ENCODE measurements at regions not wholly inside any gene's neighbourhood (a gene's known extent, or its start where the extent isn't known, plus 50 kb on each side); places are given as distances from the start of the nearest gene placed in this dataset.

- no peak for TF ChIP-seq CTCF (IDR thresholded peaks at IDR 0.05; ENCODE audit: borderline replicate concordance)
- Histone ChIP-seq H3K4me3 (no peak overlapping the region), H3K9me3 (replicated peaks) (no peaks in the 10 kb centered on the region), H3K27me3 (ENCODE audit: low read depth) (no peaks in the 10 kb centered on the region), H3K36me3 (no peaks in the 10 kb centered on the region), H3K27ac (replicated peaks) (no peak overlapping the region), H3K4me1 (no peaks in the 10 kb centered on the region)
- DNase-seq: no peak
- intact Hi-C loops (cut with micrococcal nuclease): no loop called here
These were observed 161.7 kb upstream of the UBE2E1 start for GRCh38 chr3:23644099-23644498.

GRCh38 chr3:23644676-23645075 is 161.1 kb upstream of the UBE2E1 start:
- intact Hi-C loops (cut with micrococcal nuclease): no loop called here
- Histone ChIP-seq H3K36me3 (no peaks in the 10 kb centered on the region), H3K4me3 (no peak overlapping the region), H3K27me3 (ENCODE audit: low read depth) (no peaks in the 10 kb centered on the region), H3K9me3 (replicated peaks) (no peaks in the 10 kb centered on the region), H3K27ac (replicated peaks) (no peak overlapping the region), H3K4me1 (no peaks in the 10 kb centered on the region)
- no peak for TF ChIP-seq CTCF (IDR thresholded peaks at IDR 0.05; ENCODE audit: borderline replicate concordance)
- no peak for DNase-seq

GRCh38 chr3:23645533-23646183 is 160.1 kb upstream of the UBE2E1 start:
- peaks cover 4% of the 10 kb centered on the region for H3K4me1 ChIP-seq
- H3K27ac ChIP-seq (replicated peaks): no peak overlapping the region
- H3K36me3 ChIP-seq: no peaks in the 10 kb centered on the region
- no peak for DNase-seq
- TF ChIP-seq CTCF (IDR thresholded peaks at IDR 0.05; ENCODE audit: borderline replicate concordance): no peak
- H3K4me3 ChIP-seq: no peak overlapping the region
- H3K9me3 ChIP-seq (replicated peaks): no peaks in the 10 kb centered on the region
- no peaks in the 10 kb centered on the region for H3K27me3 ChIP-seq (ENCODE audit: low read depth)
- intact Hi-C loops (cut with micrococcal nuclease): no loop called here

GRCh38 chr3:23646184-23646920 is 159.4 kb upstream of the UBE2E1 start:
- Histone ChIP-seq H3K27me3 (ENCODE audit: low read depth) (no peaks in the 10 kb centered on the region), H3K4me3 (no peak overlapping the region), H3K36me3 (no peaks in the 10 kb centered on the region), H3K27ac (replicated peaks) (no peak overlapping the region), H3K9me3 (replicated peaks) (no peaks in the 10 kb centered on the region), H3K4me1 (peaks cover 7% of the 10 kb centered on the region)
- intact Hi-C loops (cut with micrococcal nuclease): no loop called here
- TF ChIP-seq CTCF (IDR thresholded peaks at IDR 0.05; ENCODE audit: borderline replicate concordance): no peak
- no peak for DNase-seq

- TF ChIP-seq CTCF (IDR thresholded peaks at IDR 0.05; ENCODE audit: borderline replicate concordance): no peak
- H3K36me3 ChIP-seq: no peaks in the 10 kb centered on the region
- no peak overlapping the region for H3K27ac ChIP-seq (replicated peaks)
- peaks cover 7% of the 10 kb centered on the region for H3K4me1 ChIP-seq
- no peak overlapping the region for H3K4me3 ChIP-seq
- no peak for DNase-seq
- H3K9me3 ChIP-seq (replicated peaks): no peaks in the 10 kb centered on the region
- no peaks in the 10 kb centered on the region for H3K27me3 ChIP-seq (ENCODE audit: low read depth)
- intact Hi-C loops (cut with micrococcal nuclease): no loop called here
These were observed 158.0 kb upstream of the UBE2E1 start for GRCh38 chr3:23647706-23648258.
